B cell (primary cell): ENCODE measurements at regions not wholly inside any gene's neighbourhood (a gene's known extent, or its start where the extent isn't known, plus 50 kb on each side); places are given as distances from the start of the nearest gene placed in this dataset.

ENCODE experiments used
- CTCF ChIP-seq: fragments of 200-600 bp; IDR thresholded peaks from one replicate; pipeline ENCODE4 v1.8.0; 2022; ENCODE audit warnings: antibody characterized with exemption, mild to moderate bottlenecking
- EZH2 ChIP-seq: IDR thresholded peaks from 2 replicates; pipeline ENCODE4 v1.6.1; 2012; ENCODE audit warnings: borderline replicate concordance, low read depth, mild to moderate bottlenecking, moderate library complexity, low read length; ENCODE audit not compliant: insufficient read depth, poor library complexity, severe bottlenecking

GRCh38 chr13:53266757-53267156 is 238.1 kb downstream of the OLFM4 start:
- TF ChIP-seq CTCF (no peak), EZH2 (no peak)
